GM21737 (cell line): ENCODE measurements at regions not wholly inside any gene's neighbourhood (a gene's known extent, or its start where the extent isn't known, plus 50 kb on each side); places are given as distances from the start of the nearest gene placed in this dataset.

ENCODE experiments used
- ATAC-seq: cut with Tn5 transposase; IDR thresholded peaks from one replicate; pipeline ENCODE4 v1.9.1; 2021; ENCODE audit warnings: mild to moderate bottlenecking, moderate library complexity; ENCODE audit not compliant: unreplicated experiment

DNA sequence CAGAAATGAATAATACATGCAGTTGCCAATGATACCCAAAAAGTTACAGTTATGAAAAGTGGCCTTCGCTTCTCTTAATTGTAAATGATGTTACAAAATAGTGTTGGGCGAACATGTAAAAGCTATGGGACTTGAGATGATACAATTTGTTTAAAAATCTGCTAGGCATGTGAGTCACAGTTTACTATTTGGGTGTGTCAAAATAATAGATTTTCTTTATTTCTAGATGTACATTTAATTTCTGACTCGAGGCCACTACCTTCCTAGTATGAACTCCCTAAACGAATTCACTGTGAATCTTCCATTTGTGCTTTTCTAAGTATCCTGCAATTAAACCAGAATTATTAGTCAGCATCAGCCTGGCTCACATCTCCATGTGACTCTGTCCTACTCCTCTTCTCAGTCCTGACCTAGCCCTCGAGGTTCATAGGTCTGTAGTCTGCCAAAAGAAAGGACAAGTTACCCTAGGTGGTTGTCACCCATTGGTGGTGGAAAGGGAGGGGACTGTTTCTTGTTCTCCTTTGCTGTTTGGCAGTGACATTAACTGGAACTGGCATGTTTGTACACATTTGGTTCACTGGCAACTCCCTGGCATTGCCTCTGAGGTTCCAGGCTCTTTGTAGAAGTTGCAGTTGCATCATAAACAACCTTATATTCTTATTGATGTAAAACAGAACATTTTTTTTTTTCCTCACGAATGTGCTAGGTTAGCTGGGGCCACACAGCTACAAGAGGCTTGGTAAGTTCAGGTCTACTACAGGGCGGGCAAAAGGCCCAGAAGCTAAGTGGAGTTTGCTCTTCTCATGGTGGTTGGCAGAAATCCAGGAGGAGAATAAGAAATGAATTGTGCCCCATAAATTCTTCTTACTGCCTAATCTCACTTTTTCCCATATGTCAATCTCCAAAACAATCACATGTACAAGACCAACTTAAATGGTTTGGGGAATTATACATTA lies 746.5 kb upstream of the ADAMTS5 start:
- no peak for ATAC-seq

- ATAC-seq = no peak
Measured at GRCh38 chr21:27704567-27705166, 737.8 kb upstream of the ADAMTS5 start.

GRCh38 chr21:27703791-27704190 lies 736.9 kb upstream of the ADAMTS5 start:
- ATAC-seq = no peak

GRCh38 chr21:27700974-27701614 lies 734.2 kb upstream of the ADAMTS5 start:
- no peak for ATAC-seq

- no peak for ATAC-seq
Measured at GRCh38 chr21:27695246-27695645, 728.4 kb upstream of the ADAMTS5 start.

- no peak for ATAC-seq
Measured at GRCh38 chr21:27694667-27695066, 727.8 kb upstream of the ADAMTS5 start.

GRCh38 chr21:27693376-27693775 lies 726.5 kb upstream of the ADAMTS5 start:
- ATAC-seq = no peak

DNA sequence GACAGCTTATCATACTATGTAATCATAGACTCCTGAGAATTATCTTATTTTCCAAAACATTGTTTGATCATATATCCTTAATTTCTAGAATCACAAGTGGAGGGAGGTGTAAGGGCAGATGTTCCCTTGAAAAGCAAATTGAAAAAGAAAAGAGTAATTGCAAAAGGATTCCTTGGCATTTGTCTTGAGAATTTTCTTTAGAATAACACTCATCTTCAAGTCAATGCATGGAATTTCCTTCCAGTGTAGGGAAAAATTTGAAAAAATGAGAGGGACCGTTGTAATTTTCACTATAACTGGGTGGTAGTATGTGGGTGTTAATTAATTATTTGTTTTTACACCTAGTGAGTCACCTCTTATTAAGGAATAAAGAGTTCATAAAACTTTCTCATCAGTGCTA lies 724.6 kb upstream of the ADAMTS5 start:
- no peak for ATAC-seq

DNA sequence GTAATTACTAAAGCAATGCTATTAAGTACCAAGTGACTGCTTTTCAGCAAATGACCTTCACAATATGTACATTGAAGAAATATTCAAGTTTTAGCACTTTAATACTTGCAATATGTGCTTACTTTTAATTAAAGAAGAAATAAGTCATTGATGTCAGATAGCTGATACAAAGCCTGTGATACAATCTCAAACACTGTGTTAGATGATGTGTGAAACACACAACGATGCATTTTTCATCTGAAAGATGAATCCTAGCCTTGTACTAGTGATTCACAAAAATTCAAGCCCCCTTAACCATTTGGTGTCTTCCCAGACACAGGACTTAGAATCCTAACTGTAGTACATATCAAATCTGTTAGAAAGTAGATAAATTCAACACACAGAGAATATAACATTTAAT lies 724.1 kb upstream of the ADAMTS5 start:
- no peak for ATAC-seq

GRCh38 chr21:27690426-27690825 lies 723.5 kb upstream of the ADAMTS5 start:
- ATAC-seq = no peak

DNA sequence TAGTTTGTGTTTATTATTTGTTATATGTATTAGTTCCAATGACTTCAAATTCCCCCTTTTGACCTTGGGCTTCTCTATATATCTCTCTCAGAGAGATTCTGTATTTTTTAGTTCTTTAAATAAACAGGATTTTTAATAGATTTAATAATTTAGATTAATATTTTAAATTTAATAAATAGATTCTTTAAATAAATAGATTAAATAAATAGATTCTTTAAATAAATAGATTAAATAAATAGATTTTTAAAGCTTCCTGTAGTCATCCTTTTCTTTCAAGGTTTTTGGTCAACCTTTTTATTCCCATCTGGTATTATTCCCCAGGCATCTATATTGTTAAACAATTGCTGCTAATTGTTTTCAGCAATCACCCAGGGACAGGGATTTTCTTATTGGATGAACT lies 721.9 kb upstream of the ADAMTS5 start:
- no peak for ATAC-seq

GRCh38 chr21:27683292-27683691 lies 716.4 kb upstream of the ADAMTS5 start:
- ATAC-seq = no peak

- ATAC-seq = no peak
Measured at GRCh38 chr21:27681841-27682240, 715.0 kb upstream of the ADAMTS5 start.

GRCh38 chr21:27681038-27681437 lies 714.1 kb upstream of the ADAMTS5 start:
- no peak for ATAC-seq

- ATAC-seq = no peak
Measured at GRCh38 chr21:27680181-27680580, 713.3 kb upstream of the ADAMTS5 start.

GRCh38 chr21:27678511-27678910 lies 711.6 kb upstream of the ADAMTS5 start:
- ATAC-seq = no peak

DNA sequence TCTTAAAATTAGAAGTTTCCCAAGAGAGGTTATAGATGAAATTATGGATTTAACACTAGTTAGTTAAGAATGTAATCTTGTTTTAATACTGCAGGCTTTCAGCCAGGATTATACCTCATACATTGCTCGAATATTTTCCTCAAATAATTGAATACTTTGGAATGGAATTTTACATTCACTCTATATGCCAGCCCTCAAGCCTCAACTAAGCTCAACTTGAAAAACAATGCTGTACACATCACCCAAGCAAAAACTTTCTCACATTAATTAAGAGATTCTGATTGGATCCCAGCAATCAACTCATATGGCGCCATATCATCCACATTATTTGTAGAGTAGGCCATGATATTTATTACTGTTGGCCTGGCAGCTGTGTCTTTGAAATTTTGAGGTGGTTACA lies 710.7 kb upstream of the ADAMTS5 start:
- ATAC-seq = no peak

DNA sequence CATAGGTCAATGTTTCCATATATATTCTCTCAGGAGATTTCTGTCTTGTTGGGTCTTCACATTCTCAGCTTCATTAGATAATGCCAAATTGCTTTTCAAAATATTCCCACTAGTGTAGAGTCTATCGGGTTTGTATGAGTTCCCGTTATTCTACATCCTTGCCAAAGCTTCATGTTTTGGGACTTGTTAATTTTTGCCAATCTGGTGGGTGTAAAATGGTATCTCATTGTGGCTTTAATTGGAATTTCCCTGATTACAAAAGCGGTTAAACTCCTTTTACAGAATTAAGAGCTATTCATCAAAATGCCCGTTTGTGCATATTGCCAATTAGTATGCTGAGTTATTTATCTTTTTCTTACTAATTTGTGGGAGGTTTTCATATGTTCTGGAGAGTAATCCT lies 708.4 kb upstream of the ADAMTS5 start:
- ATAC-seq = no peak

DNA sequence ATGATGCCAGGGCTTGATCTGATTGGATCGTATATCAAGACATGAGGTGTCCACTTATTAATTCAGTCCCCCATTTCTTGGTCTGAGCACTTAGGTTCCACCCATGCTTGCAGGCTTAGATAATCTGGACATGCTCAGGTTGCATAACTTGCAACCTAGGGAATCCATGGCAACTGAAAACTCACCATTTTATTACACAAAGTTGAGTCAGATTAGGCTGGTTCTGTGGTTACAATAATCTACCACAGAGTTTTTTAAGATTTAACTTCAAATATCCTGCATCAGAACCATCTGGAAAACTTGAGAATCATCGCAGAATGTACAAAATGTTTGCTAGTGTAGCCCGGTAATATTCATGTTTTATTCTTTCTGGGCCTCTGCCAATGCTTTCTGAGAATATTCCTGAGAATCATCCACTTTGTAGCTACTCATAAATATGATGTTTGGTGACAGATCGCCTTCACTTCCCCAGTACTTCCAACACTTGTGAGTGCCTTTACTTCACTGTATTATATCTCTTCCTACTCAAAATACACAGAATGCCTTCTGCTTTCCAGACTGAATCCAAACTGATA lies 707.2 kb upstream of the ADAMTS5 start:
- ATAC-seq = no peak

DNA sequence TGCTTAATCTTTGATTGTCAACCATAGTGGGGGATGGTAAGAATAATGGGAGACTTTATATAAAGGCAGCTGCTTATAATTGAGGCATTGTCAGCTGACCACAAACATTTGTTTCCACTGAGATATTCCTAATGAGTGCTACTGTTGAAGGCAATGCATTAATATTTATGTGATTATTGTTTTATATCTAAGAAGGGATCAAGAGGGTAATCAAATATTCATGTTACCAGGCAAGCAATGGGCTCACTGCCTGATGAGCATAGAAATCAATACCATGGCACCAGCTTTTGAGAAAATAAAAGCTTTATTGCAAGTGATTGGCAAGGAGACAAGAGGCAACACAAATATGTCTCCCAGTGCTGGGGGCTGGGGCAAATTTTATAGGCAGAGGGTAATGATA lies 706.7 kb upstream of the ADAMTS5 start:
- no peak for ATAC-seq

GRCh38 chr21:27671207-27671606 lies 704.3 kb upstream of the ADAMTS5 start:
- no peak for ATAC-seq

GRCh38 chr21:27653481-27653880 lies 686.6 kb upstream of the ADAMTS5 start:
- ATAC-seq = no peak
